GM19023 (cell line): ENCODE measurements at regions not wholly inside any gene's neighbourhood (a gene's known extent, or its start where the extent isn't known, plus 50 kb on each side); places are given as distances from the start of the nearest gene placed in this dataset.
"Not testable (repeated sequence)": the region's sequence is repeated elsewhere in the genome, so short reads cannot be mapped to it uniquely, and the experiment has no call there.

Experiments
- ATAC-seq: cut with Tn5 transposase; IDR thresholded peaks from one replicate; pipeline ENCODE4 v1.9.1; 2021; ENCODE audit warnings: mild to moderate bottlenecking, moderate library complexity; ENCODE audit not compliant: unreplicated experiment

DNA sequence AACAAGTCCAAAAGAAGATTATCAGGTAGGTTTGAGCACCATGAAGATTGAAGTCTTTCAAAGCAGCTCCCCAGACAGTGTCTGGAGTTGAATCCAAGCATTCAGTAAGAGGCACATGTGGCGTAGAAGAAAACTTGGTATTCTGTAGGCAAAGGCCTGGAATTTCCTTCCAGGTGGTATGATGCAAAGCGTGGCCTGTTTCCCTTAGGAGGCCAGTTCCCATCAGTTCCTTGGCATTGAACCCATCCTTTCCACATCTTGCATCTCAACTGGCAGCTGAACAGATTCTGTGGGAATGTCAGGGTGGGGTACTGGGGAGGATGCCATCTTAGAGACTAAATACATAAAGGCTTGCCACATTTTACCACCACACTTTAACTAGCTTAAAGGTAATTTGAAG lies 516.0 kb downstream of the BTBD3 start:
- no peak for ATAC-seq

DNA sequence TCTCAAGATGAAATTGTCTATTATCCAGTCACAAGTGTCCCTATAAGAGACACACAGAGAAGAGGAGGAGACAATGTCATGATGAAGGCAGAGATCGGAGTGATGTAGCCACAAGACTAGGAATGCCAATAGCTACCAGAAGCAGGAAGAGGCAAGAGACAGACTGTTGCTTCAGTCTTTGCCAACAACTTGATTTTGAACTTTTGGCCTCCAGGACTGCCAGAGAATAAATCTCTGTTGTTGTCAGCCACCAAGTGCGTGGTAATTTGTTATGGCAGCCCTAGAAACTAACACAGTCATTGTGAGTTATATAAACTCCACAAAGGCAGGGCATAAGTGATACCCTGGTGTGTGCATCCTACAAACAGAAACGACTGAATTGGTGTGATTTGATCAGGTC lies 517.0 kb downstream of the BTBD3 start:
- ATAC-seq, result no peak

DNA sequence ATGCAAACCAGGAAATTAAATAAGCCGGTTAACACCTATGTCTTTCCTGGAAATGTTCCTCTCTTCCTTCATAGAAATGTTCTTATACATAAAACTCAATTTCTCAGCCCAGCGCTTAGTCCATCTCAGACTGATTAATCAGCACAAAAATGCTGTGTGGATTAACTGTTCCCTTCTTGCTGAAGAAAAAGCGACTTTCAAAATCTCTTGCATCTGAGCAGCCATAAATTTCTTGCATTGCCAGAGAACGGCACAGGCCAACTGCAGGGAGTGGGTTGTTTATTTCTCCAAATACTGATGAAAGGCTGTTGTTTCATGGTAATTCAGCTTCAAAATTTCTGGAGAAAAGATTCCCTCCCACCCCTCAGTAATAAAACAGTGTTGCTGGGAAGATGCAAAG lies 517.6 kb downstream of the BTBD3 start:
- no peak for ATAC-seq

DNA sequence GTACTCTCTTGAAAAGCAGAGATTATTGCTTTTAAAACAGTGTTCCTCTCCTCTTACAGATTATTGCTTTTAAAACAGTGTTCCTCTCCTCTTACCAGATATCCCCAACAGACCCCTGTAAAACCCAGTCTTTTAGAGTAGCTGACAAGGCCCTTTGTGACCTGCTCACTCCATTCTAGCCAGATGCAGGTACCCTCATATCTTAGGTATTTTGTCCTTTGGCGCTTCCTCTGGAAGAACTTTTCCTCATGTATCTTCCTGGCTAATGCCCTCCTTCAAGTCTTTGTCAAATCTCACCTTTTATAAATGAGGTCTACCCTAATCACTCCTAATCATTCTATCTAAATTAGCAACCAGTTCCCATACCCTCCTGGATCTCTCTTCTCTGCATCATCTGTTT lies 536.0 kb downstream of the BTBD3 start:
- no peak for ATAC-seq

DNA sequence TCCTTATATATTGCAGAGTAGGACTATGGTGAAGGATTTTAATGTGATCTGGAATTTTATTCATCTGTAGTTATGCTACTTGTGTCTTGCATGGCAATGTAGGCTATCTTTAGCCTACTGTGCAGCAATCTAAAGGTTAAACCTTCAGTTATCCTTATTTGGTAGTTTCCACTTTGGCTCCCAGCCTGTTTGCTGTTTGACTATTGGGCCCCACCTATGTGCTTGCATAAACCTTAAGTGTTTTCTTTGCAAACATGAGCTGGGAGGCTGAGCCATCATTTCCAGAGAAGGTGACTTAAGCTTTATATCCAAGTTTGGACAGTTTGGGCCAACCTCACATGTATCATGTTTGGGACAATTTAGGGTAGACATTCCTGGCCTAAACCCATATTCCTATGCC lies 537.5 kb downstream of the BTBD3 start:
- no peak for ATAC-seq

DNA sequence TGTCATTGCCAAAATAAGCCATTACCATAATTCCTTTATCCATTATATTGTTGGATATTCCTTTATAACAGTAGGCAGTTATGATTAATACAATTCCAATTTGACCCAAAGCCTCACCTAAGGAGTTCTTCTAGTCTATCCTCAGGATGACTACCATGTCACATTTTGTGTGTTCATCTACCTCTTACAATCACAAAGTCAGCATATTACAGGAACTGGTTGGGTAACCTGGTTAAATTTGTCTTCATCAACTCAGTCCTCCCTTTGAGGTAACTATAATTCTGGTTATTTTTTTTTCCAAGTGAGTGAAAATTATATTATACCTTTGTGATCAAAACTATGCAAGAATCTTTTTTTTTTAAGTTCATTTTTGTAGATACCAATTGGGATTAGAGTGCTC lies 540.5 kb downstream of the BTBD3 start:
- no peak for ATAC-seq

DNA sequence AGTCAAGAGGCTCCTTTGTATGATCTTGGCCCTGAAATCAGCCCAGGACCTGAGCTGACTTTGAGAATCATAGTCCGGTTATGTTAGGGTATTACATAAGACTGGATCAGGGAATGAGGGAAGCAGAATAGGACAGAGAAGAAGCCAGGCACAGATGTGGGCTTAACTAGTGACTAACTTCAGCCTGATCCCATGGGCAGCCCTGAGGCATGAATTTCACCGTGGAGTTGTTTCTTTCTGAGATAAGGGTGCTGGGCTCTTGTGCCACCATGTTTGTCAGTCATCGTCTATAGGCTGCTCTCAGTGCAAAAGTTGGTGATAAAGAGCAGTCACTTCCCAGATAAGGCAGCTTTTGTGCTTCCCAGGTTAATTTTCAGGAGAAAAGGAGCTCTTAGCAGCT lies 544.7 kb upstream of the SPTLC3 start:
- ATAC-seq, result no peak

DNA sequence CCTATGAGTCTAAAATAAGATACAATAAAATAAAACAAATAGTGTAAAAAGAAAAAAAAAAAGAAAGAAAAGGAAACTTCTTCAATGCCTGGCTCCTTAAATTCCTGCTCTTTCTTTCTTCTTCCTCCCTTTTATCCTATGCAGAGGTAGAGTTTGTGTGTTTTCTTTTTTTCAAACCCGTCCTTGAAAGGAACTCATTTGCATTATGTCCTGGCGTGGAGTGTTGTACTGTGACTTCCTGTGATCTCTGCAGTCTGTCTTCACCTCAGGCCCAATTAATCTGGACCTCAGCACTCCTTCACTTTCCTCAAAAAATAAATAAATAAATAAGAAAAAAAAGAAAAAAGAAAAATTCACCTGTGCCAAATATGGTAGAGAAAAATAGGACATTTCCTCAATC lies 541.9 kb upstream of the SPTLC3 start:
- no peak for ATAC-seq

DNA sequence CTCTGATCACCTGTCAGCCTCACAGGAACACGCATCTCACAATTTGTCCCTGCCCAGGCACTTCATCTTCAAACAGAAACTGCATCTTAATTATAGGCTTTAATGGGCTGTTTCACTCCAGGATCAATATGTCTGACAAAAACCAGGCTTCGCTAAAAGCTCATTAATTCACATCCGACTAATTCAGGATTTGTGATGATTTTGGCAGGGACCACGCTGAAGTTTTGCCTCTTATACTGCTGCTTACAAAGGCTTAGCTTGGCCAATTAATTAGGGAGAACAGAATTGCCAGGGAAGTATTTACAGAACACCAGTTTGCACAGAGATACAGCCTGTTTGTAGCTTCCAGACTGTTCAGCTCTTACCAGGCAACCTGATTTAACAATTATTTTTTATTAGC lies 541.0 kb upstream of the SPTLC3 start:
- ATAC-seq, result no peak

DNA sequence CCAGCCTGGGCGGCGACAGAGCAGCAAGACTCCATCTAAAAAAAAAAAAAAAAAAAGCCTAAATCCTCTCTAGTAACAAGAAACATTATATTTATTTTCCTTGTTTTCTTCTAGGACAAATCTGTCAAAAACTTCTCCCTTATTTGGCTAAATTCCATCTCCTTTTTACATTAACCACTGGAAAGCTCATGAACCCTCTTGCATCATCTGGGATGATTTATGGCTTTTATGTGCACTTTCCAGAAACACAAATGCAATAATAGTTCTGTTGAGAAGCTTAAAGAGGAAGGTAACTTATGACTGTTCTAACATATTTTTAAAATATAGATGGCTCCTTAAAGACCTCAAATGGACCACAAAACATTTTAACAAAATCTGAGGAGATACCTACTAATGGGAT lies 526.1 kb upstream of the SPTLC3 start:
- no peak for ATAC-seq

DNA sequence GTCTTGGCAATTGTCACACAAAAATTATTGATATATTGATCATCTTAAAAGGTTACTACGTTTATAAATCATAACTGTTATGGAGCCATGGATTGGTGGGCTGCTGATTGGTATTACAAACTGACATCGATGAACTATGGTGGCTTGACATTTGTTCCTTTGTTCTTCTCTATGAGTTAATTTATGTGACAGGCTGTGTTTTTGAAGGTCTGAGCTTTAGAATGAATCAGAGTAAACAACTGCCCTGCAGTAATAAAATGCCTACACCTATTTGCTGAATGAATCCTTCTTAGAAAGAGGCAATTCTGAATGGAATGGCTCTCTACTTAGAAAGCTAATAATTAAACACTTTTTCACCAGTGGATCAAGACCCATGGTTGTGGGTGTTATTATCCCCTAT lies 506.3 kb upstream of the SPTLC3 start:
- no peak for ATAC-seq

DNA sequence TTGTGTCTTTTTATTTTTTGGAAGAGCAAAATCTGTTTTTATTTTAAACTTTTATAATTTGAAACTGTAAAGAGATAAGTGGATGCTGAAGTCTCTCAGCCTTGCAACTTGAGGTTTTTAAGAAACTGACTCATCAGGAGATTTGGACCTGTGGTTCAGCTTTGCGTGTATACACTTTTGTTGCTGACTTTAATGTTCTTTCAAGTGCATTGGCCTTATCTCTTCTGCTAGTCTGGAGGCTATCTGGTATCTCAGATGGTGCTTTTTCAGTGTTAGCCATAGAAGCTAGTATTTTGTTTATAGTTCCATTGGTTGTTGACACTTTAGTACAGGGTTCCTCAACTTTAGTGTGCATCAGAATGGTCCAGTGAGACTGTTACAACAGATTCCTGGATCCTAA lies 504.0 kb upstream of the SPTLC3 start:
- ATAC-seq, result no peak

DNA sequence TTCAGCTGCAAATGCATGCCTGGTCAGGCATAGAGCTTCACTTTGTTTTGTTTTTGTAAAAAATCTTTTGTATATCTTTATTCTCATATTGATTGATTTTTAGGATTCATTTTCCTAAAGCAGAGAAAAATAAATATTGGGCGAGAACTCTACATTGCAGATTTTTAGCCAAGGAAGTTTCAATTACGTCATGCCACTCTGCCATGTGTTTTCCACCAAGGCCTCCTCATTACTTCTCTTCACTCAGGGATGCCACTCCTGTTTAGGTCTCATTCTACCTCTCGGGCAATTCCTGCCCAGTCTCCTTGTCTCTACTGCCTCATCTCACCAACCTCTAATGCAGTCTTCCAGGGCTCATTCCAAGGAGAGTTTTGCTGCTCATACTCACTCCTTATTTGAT lies 497.3 kb upstream of the SPTLC3 start:
- no peak for ATAC-seq

DNA sequence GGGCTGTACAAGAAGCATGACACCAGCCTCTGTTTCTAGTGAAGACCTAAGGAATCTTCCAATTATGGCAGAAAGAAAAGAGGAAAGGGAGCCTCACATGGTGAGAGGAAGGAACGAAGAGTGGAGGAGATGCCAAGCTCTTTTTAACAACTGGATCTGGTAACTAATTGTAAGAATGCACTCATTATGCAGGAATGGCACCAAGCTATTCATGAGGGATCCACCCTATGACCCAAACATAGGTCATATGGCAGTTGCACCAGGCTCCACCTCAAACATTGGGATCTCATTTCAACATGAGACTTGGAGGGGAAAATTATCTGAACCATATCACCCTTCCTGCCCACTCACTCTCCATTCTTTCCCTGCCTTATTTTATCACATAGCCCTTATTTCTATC lies 496.0 kb upstream of the SPTLC3 start:
- ATAC-seq, result no peak

DNA sequence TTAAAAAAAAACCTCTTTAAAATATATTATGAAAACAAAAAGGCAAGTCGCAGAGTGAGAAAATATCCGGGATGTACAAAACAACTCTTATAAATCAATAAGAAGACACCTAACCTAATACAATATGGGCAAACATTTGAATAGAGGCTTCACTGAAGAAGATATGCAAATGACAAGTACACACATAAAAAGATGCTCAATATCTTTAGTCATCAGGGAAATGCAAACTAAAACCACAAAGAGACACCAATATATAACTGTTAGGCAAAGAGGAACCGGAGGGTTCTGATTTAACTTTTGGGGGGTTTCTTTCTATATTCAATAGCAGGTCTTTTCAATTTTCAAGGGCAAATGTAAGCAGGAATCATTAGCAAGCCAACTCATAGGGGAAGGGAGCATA lies 480.7 kb upstream of the SPTLC3 start:
- no peak for ATAC-seq

DNA sequence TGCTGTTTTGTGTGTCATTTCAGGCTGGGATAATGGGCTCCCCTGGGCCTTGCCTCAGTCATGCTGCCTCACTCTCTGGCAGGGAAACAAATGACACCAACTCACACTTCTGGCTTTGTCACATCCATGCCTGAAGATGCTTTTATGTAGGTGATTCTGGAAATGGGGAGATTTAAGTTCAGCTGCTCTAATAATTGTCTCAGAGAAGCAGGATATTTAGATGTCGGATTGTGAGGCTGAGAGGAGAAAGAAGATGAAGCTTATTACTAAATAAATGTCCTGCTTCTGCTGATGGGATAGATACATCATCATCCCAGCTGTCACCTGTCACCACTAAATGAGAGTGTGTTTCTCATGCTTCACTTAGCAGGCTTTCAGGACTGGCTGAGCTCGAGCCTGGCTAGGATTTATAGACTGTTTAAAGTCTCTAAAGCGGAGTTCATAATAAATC lies 480.2 kb upstream of the SPTLC3 start:
- no peak for ATAC-seq

DNA sequence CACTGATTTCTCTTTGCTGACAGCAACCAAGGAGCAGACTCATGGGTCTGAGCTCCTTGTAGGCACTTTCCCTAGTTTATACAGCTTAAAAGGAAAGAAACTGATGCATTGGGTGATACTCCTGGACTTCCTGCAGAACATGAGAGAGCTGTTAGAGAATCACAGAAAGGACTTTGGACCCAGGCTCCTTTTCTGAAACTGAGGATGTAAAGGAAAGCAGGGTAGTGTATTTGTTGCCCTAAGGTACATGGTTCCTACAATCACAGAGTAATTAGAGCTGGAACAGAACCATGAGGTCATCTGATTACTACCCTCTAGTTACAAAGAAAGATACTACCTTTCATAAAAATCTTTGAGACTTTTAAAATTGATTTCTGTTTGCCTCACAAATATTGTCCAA lies 477.1 kb upstream of the SPTLC3 start:
- ATAC-seq, result no peak

DNA sequence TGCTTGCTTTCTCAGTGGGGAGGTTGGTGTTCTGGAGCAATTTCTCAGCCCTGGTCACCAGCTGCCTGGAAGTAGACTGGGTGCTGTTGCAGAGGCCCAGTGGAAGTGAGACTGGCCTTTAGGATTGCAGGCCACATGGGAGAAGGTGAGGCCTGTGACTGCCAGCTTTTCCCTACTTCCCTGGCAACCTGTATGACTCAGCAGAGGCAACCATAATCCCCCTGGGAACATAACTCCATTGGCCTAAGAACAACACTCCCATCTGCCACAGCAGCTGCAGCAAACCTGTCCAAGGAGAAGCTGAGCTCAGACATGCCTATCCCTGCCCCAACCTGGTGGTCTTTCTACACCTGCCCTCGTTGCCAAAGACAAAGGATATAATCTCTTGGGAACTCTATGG lies 473.5 kb upstream of the SPTLC3 start:
- no peak for ATAC-seq

DNA sequence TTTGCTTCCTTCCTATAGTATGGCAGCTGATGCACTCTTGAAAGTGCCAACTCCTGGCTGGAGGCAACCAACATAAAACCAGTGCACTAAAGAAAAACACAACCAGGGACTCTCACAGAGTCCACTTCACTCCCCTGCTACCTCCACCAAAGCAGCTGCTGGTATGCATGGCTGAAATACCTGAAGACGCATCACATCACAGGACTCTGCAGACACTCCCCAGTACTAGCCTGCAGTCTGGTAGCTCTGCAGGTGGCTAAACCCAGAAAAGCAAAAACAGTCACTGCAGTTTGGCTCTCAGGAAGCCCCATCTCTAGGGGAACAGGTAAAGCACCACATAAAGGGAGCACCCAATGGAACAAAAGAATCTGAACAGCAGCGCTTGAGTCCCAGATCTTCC lies 473.0 kb upstream of the SPTLC3 start:
- no peak for ATAC-seq

DNA sequence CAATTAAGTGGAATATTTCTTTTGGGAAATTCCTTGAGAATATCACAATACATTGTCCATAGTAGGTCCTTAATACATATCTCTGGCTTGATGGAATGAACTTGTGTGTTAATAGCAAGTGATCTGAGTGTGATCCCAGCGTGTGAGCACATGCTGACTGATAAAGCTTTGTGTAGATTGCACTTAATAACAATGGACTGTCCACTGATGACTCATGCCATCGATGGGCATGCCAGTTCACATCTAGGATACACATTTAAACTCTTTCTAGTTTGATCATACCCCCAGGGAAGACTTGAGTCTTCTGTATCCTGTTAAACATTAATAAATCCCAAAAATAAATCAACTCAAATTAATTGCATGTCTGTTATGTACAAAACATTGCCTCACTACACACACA lies 454.3 kb upstream of the SPTLC3 start:
- ATAC-seq, result no peak

DNA sequence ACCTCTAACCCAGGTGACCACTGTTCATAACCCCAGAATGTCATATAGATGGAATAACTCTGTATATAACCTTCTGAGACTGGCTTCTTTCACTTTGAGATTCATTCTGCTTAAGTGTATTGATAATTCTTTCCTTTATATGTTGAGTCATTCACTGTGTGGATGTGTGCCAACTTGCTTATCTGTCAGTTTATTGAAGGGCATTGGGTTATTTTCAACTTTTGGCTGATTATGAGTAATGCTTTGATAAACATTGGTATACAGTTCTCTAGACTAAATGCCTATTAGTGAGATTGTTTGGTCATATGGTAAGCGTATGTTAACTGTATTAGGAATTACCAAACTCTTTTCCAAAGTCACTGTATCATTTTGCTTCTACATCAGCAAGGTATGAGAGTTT lies 453.4 kb upstream of the SPTLC3 start:
- ATAC-seq, result no peak

DNA sequence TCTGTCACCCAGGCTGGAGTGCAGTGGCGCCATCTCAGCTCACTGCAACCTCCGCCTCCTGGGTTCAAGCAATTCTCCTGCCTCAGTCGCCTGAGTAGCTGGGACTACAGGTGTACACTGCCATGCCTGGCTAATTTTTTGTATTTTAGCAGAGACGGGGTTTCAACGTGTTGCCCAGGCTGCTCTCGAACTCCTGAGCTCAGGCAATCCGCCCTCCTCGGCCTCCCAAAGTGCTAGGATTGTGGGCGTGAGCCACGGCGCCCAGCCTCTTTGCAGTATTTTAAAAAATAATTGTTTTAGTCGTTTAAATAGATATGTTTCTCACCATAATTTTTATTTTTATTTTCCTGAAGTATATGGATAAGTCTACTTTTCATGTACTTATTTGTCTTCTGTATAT lies 452.9 kb upstream of the SPTLC3 start:
- ATAC-seq, result not testable (repeated sequence)

DNA sequence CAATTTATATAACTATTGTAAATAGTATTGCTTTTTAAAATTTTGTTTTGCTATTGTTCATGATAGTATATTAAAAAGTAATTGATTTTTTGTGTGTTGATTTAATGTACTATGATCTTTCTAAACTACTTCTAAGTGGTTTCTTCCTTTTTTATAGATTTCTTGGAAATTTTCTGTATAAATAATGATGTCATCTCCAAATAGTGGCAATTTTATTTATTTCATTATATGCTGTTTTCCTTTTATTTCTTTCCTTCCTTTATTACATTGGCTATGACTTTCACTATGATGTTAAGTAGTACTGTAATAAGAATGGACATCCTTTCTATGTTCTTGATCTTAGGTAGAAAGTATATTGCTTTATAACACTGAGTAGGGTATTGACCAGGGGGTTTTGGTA lies 451.5 kb upstream of the SPTLC3 start:
- ATAC-seq, result no peak

DNA sequence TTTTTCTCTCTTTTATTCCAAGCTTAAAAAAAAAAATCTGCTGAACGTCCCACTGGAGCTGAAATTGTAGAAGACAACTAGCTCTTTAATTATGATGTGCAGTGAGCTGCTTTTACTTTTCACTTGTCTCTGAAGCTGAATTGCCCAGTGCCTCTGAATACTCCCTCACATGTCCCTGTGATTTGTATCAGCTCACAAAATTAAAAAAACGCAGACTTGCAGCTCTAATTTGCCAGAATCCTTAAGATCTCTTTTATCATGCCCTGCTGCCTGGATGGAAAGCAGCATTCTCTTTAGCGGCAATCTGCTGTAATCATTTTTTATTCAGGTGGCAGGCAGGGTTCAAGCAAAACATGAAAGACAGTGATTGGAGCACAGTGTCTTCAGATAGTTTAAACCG lies 443.8 kb upstream of the SPTLC3 start:
- no peak for ATAC-seq
